Stimulated activated naive CD8-positive, alpha-beta T cell treated with anti-CD3 and anti-CD28 coated beads, Interleukin-15, amount 100 ng/mL, for 72 hours (primary cell): ENCODE measurements at regions not wholly inside any gene's neighbourhood (a gene's known extent, or its start where the extent isn't known, plus 50 kb on each side); places are given as distances from the start of the nearest gene placed in this dataset.
"Not testable (repeated sequence)": the region's sequence is repeated elsewhere in the genome, so short reads cannot be mapped to it uniquely, and the experiment has no call there.

Source experiments
- ATAC-seq: fragments of 150-1000 bp; cut with Tn5 transposase; 2 replicates; pipeline ENCODE4 v1.10.0; 2021; ENCODE audit warnings: mild to moderate bottlenecking, moderate library complexity
- DNase-seq, 2 donors: peaks; one replicate each; pipeline ENCODE4 v3.0.0; 2021 to 2022
- H3K27ac Mint-ChIP-seq, 2 donors: one replicate each; pipeline ENCODE4 v1.8.0; 2022; ENCODE audit warnings: mild to moderate bottlenecking in 2 of 2, mixed read lengths in 2 of 2, moderate library complexity in 2 of 2
- H3K27me3 Mint-ChIP-seq: one replicate; pipeline ENCODE4 v1.8.0; 2022; ENCODE audit warnings: mixed read lengths
- H3K4me1 Mint-ChIP-seq: one replicate; pipeline ENCODE4 v1.8.0; 2022; ENCODE audit warnings: mild to moderate bottlenecking, mixed read lengths
- H3K4me3 Mint-ChIP-seq, 2 donors: one replicate each; pipeline ENCODE4 v1.8.0; 2022; ENCODE audit warnings: mild to moderate bottlenecking in 2 of 2, mixed read lengths in 2 of 2, moderate library complexity in 1 of 2
- H3K9me3 Mint-ChIP-seq, 2 donors: one replicate each; pipeline ENCODE4 v1.8.0; 2022; ENCODE audit warnings: mixed read lengths in 2 of 2

GRCh38 chr9:89681468-89681859, 76.7 kb downstream of the GADD45G start:
- not testable (repeated sequence) for H3K4me1 Mint-ChIP-seq, DNase-seq, H3K27ac Mint-ChIP-seq, H3K9me3 Mint-ChIP-seq, H3K27me3 Mint-ChIP-seq, H3K4me3 Mint-ChIP-seq
- ATAC-seq: peak; percentile 16

DNA sequence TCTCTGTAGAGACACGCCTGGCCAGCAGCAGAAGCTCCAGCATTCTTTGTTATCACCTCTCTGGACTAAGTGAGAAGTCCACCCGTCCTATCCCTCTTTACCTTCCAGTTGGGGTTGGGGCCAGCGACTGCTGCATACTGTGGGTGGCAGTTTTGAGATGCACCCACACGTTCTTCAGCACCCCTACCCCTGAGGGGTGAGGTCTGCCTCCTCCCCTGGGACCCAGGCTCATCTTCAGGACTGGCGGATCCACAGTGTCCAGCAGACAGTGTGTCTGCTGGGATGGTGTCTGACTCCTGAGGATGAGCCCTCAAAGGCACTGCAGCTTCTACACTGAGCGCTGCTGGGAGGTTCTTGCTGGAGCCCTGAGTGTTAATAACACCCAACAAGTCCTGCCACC, 78.8 kb downstream of the GADD45G start:
- no peak for DNase-seq
- ATAC-seq: no peak
- no peaks in the 10 kb centered on the region for H3K9me3 Mint-ChIP-seq

GRCh38 chr9:89684218-89684617, 79.4 kb downstream of the GADD45G start:
- DNase-seq (no peak), ATAC-seq (no peak)
- H3K27me3 Mint-ChIP-seq: no peaks in the 10 kb centered on the region
- H3K4me3 Mint-ChIP-seq: no peak overlapping the region
- no peak overlapping the region for H3K27ac Mint-ChIP-seq
- H3K4me1 Mint-ChIP-seq: no peaks in the 10 kb centered on the region
- H3K9me3 Mint-ChIP-seq: no peaks in the 10 kb centered on the region

More for the DNA sequence above, 78.8 kb downstream of the GADD45G start:
- Mint-ChIP-seq H3K27me3 (no peaks in the 10 kb centered on the region), H3K27ac (no peak overlapping the region), H3K4me3 (no peak overlapping the region), H3K4me1 (no peaks in the 10 kb centered on the region)

DNA sequence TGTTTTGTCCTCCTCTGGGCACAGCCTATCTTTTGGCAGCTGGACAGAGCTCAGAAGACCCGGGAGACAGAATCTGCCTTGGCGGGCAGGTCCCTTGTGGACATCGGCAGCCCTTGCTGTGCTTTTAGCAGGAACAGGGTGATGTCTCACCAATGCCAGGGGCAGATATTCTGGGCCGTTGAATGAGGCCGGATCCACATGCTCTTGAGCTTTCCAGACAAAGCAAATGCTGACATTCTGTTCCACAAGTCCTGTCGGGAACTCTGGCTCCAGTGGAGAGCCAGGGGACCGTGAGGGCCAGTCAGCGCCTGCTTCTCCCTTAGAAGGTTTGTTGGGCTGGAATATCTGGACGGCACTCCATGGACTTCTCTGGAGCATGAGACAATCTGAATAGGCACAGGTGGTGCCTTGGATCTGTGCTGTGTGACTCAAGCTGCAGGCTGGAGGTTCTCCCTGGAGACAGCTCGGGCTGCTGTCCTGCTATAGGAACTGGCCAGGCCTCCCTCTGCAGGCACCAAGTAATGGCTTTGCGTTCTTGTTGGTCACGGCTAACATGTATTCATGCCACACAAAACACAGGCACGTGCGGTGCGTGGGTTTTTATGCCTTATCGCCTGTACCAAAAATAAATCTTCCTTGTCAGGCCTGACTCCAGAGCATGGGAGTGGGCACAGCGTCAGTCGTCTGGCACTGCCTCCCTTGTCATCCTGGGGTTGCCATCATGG, 80.3 kb downstream of the GADD45G start:
- no peak for DNase-seq
- no peaks in the 10 kb centered on the region for H3K4me1 Mint-ChIP-seq
- no peaks in the 10 kb centered on the region for H3K27me3 Mint-ChIP-seq
- no peaks in the 10 kb centered on the region for H3K9me3 Mint-ChIP-seq
- ATAC-seq: no peak
- no peak overlapping the region for H3K4me3 Mint-ChIP-seq
- H3K27ac Mint-ChIP-seq: peak overlapping the region in 1 of 2 donors; percentile 63

DNA sequence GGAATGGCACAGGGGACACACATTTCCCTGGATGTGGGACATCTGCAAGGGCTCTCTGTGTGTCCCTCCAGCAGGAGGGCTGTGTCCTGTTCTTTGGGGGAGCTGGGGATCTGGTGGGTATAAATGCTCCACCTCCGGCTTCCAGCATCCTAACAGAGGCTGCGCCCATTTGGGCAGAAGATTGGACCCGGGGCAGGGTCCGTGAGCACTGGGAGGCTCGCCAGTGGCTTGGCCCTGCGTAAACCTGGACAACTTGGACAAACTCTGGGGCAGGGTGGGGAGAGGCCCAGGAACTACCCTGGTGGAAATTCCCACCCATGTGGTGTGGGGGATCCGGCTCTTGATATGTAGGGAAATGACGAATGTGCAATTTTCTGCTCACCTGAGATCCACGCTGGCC, 80.9 kb downstream of the GADD45G start:
- no peak for ATAC-seq
- H3K4me3 Mint-ChIP-seq: no peak overlapping the region

GRCh38 chr9:89686126-89686525, 81.3 kb downstream of the GADD45G start:
- Mint-ChIP-seq H3K4me3 (no peak overlapping the region), H3K27me3 (no peaks in the 10 kb centered on the region)
- no peak for ATAC-seq

More for the DNA sequence above, 80.9 kb downstream of the GADD45G start:
- Mint-ChIP-seq H3K4me1 (peaks cover 4% of the 10 kb centered on the region), H3K9me3 (no peaks in the 10 kb centered on the region), H3K27ac (no peak overlapping the region), H3K27me3 (no peaks in the 10 kb centered on the region)
- no peak for DNase-seq

GRCh38 chr9:89686621-89687020, 81.8 kb downstream of the GADD45G start:
- no peak for DNase-seq
- ATAC-seq: no peak
- no peaks in the 10 kb centered on the region for H3K27me3 Mint-ChIP-seq
- H3K27ac Mint-ChIP-seq: peak overlapping the region in 1 of 2 donors; percentile 94
- H3K4me3 Mint-ChIP-seq: no peak overlapping the region
- no peaks in the 10 kb centered on the region for H3K9me3 Mint-ChIP-seq
- H3K4me1 Mint-ChIP-seq: peaks cover 14% of the 10 kb centered on the region

More at GRCh38 chr9:89686126-89686525, 81.3 kb downstream of the GADD45G start:
- Mint-ChIP-seq H3K9me3 (no peaks in the 10 kb centered on the region), H3K4me1 (peaks cover 9% of the 10 kb centered on the region), H3K27ac (peak overlapping the region in 1 of 2 donors; percentile 94)
- no peak for DNase-seq

DNA sequence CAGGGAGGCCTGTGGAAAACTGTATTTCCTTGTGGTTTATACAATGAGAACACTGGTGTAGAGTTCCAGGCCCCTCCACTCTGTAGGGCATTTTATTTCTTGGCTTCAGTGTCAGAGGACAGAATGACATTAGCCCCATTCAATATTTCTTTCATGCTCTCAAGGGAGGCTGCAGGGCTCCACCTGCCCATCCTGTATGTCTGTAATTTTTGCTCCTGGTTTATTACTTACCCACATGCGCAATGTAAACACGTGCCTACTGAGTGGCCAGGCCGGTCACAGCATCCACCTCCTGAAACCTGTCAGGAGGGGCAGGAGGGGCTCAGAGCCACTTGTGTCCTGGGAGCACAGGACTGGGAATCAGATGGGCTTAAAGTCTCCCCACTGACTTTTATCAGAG, 82.4 kb downstream of the GADD45G start:
- no peak for DNase-seq
- Mint-ChIP-seq H3K9me3 (no peaks in the 10 kb centered on the region), H3K27ac (no peak overlapping the region), H3K4me3 (no peak overlapping the region), H3K27me3 (no peaks in the 10 kb centered on the region), H3K4me1 (peaks cover 19% of the 10 kb centered on the region)
- ATAC-seq: no peak

- Mint-ChIP-seq H3K27ac (no peak overlapping the region), H3K9me3 (no peaks in the 10 kb centered on the region), H3K4me3 (no peak overlapping the region), H3K27me3 (no peaks in the 10 kb centered on the region), H3K4me1 (peaks cover 20% of the 10 kb centered on the region)
- DNase-seq (no peak), ATAC-seq (no peak)
Observed at GRCh38 chr9:89687848-89688247, 83.0 kb downstream of the GADD45G start.

- not testable (repeated sequence) for ATAC-seq, H3K27ac Mint-ChIP-seq, DNase-seq, H3K4me3 Mint-ChIP-seq, H3K27me3 Mint-ChIP-seq, H3K9me3 Mint-ChIP-seq
- peaks cover 20% of the 10 kb centered on the region for H3K4me1 Mint-ChIP-seq
Observed at GRCh38 chr9:89689321-89689720, 84.5 kb downstream of the GADD45G start.

DNA sequence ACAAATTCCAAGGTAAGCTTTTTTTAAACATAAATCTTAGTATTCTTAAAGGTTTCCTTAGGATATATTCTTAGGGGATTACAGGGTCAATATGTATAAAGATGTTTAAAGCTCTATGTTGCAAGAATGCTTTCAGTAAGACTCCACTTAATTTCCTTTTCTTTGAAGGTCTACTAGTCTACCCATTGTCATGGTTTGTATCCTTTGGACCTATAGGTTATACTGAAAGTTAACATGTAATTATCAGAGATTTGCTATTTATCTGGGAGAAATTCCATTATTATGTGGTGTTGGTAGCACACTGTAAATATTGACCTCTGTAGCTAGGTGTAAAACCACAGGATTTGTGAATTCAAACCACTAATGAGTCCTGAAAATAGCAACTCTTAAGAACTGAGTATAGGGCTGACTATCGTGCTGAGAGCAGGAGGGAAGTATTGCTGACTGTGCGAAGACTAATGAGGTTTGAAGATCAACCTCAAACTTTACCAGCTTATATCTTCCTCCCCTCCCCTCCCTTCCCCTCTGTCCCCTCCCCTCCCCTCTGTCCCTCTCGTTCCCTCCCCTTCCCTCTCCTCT, 85.6 kb downstream of the GADD45G start:
- DNase-seq (no peak), ATAC-seq (peak; percentile 89)
- Mint-ChIP-seq H3K4me1 (peaks cover 20% of the 10 kb centered on the region), H3K4me3 (no peak overlapping the region), H3K27ac (no peak overlapping the region), H3K27me3 (no peaks in the 10 kb centered on the region), H3K9me3 (no peaks in the 10 kb centered on the region)

DNA sequence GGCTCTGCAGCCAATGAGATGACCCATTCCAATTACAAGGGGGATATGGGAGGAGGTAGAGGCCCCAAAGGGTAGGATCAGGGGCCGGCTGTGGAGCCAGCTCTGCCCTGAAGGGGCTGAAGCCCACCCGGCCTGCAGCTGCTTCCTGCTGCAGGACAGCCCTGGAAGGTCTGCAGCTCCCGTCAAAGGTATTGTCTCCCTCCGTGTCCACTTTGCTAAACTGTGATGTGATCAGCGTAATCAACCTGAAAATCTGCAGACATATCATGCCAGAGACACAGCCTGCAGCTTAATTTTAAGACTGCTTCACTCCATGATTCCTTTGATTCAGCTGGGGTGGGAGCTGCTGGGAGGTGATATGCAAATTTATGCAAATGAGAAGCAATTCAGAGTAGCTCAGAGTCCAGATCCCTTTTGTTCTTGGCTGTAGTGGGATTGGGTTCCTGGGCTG, 90.7 kb downstream of the GADD45G start:
- H3K4me1 Mint-ChIP-seq: peaks cover 37% of the 10 kb centered on the region
- H3K27ac Mint-ChIP-seq: no peak overlapping the region
- no peak overlapping the region for H3K4me3 Mint-ChIP-seq
- DNase-seq: no peak
- ATAC-seq: no peak
- H3K9me3 Mint-ChIP-seq: no peaks in the 10 kb centered on the region
- no peaks in the 10 kb centered on the region for H3K27me3 Mint-ChIP-seq

DNA sequence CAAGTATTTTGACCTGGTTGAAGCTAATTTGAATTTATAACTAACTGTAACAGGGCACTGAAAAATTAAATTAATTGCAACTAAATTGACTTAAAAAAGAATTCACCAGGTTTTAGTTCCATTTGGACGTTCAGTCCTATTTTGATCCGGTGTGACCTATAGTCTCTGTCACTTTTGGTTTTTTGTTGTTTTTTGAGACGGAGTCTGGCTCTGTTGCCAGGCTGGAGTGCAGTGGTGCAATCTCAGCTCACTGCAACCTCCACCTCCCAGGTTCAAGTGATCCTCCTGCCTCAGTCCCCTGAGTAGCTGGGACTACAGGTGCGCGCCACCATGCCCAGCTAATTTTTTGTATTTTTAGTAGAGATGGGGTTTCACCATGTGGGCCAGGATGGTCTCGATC, 91.2 kb downstream of the GADD45G start:
- ATAC-seq, H3K27ac Mint-ChIP-seq, H3K9me3 Mint-ChIP-seq, H3K27me3 Mint-ChIP-seq, H3K4me3 Mint-ChIP-seq, DNase-seq: not testable (repeated sequence)
- peaks cover 37% of the 10 kb centered on the region for H3K4me1 Mint-ChIP-seq

DNA sequence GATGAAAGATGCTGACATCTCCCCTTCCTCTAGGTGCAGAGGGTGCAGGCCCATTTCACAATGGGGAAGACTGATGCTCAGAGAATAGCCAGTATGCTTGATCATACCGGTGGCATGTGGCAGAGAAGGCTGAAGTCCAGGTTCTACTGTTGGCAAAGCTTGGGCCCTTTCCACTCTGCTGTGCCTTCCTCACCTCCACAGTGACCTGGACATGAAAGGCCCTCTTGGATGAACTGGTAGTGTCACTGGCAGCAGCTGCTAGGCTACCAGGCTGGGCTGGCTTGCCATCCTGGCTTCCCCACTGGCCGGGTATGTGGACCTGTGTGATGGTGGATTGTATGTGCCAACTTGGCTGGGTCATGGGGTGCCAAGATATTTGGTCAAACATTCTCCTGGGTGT, 92.0 kb downstream of the GADD45G start:
- H3K27ac Mint-ChIP-seq: peak overlapping the region in 1 of 2 donors; percentile 93
- ATAC-seq: no peak
- H3K9me3 Mint-ChIP-seq: no peaks in the 10 kb centered on the region
- no peaks in the 10 kb centered on the region for H3K27me3 Mint-ChIP-seq
- no peak overlapping the region for H3K4me3 Mint-ChIP-seq
- no peak for DNase-seq
- H3K4me1 Mint-ChIP-seq: peaks cover 34% of the 10 kb centered on the region

DNA sequence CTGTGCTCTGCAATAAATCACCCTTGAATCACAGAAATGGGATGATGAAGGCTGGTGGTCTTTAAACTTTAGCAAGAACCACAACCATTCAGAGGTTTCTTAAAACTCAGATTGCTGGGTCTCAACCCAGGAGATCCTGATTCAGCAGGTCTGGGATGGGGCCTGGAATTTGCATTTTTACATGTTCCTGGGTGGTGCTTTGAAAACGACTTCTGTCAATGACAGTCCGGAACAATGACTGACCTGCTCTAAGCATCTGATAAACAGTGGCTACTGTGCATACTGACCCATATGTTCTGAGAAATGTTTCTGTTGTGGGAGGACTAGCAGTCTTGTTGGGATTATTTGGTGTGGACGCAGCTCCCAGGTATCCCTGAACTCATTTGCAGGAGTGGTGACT, 92.7 kb downstream of the GADD45G start:
- Mint-ChIP-seq H3K4me3 (no peak overlapping the region), H3K4me1 (peaks cover 37% of the 10 kb centered on the region), H3K9me3 (no peaks in the 10 kb centered on the region), H3K27me3 (no peaks in the 10 kb centered on the region), H3K27ac (peak overlapping the region in 1 of 2 donors; percentile 93)
- ATAC-seq (no peak), DNase-seq (no peak)

DNA sequence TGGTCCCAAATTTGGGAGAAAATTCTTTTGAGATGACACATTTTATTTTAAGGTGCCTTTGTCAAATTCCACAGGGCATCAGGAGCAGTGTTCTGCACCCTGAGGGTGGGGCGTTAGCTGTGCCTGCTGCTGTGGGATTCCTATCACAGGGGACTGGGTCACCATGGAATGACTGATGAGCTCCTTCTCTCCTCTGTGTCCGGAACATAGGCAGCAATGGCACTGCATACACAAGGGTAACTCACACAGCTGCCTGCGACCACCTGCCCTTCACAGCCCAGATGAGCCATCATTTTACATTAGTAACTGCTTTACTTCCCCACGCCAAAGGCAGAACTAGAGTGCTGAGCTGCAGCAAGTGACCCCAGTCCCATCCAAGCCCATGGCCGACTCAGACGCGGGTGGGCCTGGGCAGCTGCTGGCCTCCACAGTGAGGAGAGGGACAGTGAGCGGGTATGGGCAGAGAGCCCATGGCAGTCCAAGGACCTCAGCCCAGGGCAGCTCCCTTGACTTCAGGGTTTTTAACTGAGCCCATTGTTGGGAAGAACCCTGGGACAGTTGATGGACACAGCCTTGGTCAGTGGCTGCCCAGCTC, 93.7 kb downstream of the GADD45G start:
- H3K4me3 Mint-ChIP-seq: no peak overlapping the region
- peak overlapping the region; percentile 13 to 25 for H3K27ac Mint-ChIP-seq
- peaks cover 46% of the 10 kb centered on the region for H3K4me1 Mint-ChIP-seq
- ATAC-seq (no peak), DNase-seq (no peak)
- no peaks in the 10 kb centered on the region for H3K27me3 Mint-ChIP-seq
- no peaks in the 10 kb centered on the region for H3K9me3 Mint-ChIP-seq
